ENCODE measurements at regions not wholly inside any gene's neighbourhood (a gene's known extent, or its start where the extent isn't known, plus 50 kb on each side); places are given as distances from the start of the nearest gene placed in this dataset.

DNA sequence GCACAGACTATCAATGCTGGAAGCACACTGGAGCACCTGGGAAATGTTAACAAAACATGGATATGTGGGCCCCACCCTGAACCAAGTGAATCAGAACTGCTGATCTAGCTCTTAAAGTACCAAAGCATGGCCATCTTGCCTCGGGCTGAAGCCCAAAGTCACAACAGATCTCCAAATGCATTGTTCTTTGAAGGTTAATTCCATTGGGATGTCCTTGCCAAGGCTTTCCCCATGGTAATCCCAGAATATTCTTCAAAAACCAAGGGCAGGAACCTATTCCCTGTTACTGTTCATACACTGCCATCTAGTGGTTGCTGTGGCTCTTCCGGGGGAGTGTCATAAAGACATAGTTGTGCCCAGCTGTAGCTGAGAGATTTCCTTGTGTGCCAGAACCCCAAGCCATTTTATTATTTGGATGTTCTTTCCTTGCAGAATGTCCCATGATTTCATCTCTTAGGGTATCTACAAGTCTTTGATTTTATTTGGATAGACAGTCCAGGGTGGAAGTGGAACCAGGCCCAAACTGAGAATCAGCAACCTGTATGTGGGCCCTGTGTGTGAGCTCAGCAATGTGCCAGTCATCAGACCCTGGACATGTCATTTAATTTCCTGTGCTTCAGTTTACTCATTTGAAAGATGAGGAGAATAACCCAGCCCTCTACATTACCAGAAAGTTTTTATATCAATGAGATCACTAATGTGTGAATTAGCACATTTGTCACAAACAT is 290.0 kb downstream of the ACTL7B start:
- TF ChIP-seq ZNF274 (IDR thresholded peaks at IDR 0.05; ENCODE audit: low read depth, low read length) (no peak), SUZ12 (IDR thresholded peaks at IDR 0.05; ENCODE audit: extremely low read depth, insufficient read depth, insufficient read length) (no peak)

Measured in NT2/D1 (cell line).